ENCODE measurements at regions not wholly inside any gene's neighbourhood (a gene's known extent, or its start where the extent isn't known, plus 50 kb on each side); places are given as distances from the start of the nearest gene placed in this dataset.

DNA sequence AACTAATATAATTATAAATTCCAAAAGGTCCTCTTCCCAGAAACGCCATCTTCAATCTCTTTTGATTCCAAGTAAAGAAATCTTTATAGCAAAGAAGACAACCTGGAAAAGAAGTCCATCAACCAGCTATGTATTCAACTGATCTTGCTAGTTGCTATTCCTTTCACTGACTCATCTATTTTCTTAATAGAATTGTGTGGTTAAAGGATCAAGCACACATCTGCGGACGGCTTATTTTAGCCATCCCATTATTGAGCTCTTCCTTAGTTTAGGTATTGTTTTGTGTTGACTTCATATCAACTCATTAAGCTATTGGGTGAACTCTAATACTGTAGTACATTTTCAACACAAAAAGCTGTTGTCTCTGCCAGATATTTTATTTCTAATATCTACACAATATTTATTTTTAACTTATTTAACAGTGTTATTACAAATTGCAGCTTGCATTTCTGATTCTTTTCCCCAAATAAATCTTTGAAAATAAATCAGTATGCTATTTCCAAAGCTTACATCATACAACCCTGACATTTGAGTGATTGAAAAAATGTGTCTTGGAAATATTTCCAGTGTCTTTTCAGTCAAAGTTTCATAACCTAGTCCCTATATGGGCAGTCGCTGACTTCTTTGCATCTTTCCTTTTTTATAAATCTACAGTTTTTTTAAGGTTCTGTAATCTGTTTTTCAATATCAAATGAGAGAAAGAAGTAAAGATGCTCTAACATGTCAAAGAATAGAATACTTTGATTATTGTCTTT lies 158.8 kb upstream of the SPRY2 start:
- CTCF ChIA-PET: interaction anchor here (1.0 kb wide), 1 partner anchor 8 kb away, joined by 3 read pairs; no protein-coding TSS in a partner anchor
- Histone ChIP-seq H3K27ac (ENCODE audit: insufficient read depth, low read depth, low read length) (no peak overlapping the region), H3K9me3 (replicated peaks; ENCODE audit: control insufficient read depth, insufficient read depth, low read length) (no peaks in the 10 kb centered on the region), H3K9ac (replicated peaks; ENCODE audit: extremely low read depth, insufficient read depth, low read length) (no peak overlapping the region), H3K79me2 (ENCODE audit: control insufficient read depth, insufficient read depth, low read length) (no peaks in the 10 kb centered on the region), H2AFZ (ENCODE audit: low read depth, low read length) (no peak overlapping the region), H3K4me2 (ENCODE audit: insufficient read depth, low read length) (no peak overlapping the region), H4K20me1 (replicated peaks; ENCODE audit: control insufficient read depth, extremely low read depth, insufficient read depth, low read length) (no peaks in the 10 kb centered on the region), H3K9me1 (replicated peaks; ENCODE audit: control insufficient read depth, extremely low read depth, insufficient read depth, low read length) (no peaks in the 10 kb centered on the region), H3K4me3 (replicated peaks in 1 of 3; ENCODE audit: insufficient read depth in 1 of 3, low read depth in 1 of 3, low read length in 3 of 3) (no peak overlapping the region), H3K36me3 (ENCODE audit: control insufficient read depth in 2 of 2, extremely low read depth in 1 of 2, insufficient read depth in 2 of 2, low read length in 2 of 2) (no peaks in the 10 kb centered on the region), H3K4me1 (ENCODE audit: control insufficient read depth, extremely low read depth, insufficient read depth, low read length) (no peaks in the 10 kb centered on the region), H3K27me3 (ENCODE audit: control insufficient read depth in 2 of 2, insufficient read depth in 2 of 2, low read length in 2 of 2) (no peaks in the 10 kb centered on the region)
- POLR2A ChIA-PET: no interaction called here
- BruUV-seq (replicated peaks): no TSS peak
- intact Hi-C loops (cut with micrococcal nuclease): no loop called here
- dilution Hi-C loops (cut with MboI; ENCODE audit: extremely low pct_ligation_motif_present, low sequenced_read_pairs): no loop called here
- TF ChIP-seq EZH2 (IDR thresholded peaks at IDR 0.05; ENCODE audit: borderline replicate concordance, low read depth, low read length, severe bottlenecking): no peak
- no peak for TF ChIP-seq POLR2A (IDR thresholded peaks at IDR 0.05; ENCODE audit: low read depth, low read length)
- TF ChIP-seq, protein P1, sequence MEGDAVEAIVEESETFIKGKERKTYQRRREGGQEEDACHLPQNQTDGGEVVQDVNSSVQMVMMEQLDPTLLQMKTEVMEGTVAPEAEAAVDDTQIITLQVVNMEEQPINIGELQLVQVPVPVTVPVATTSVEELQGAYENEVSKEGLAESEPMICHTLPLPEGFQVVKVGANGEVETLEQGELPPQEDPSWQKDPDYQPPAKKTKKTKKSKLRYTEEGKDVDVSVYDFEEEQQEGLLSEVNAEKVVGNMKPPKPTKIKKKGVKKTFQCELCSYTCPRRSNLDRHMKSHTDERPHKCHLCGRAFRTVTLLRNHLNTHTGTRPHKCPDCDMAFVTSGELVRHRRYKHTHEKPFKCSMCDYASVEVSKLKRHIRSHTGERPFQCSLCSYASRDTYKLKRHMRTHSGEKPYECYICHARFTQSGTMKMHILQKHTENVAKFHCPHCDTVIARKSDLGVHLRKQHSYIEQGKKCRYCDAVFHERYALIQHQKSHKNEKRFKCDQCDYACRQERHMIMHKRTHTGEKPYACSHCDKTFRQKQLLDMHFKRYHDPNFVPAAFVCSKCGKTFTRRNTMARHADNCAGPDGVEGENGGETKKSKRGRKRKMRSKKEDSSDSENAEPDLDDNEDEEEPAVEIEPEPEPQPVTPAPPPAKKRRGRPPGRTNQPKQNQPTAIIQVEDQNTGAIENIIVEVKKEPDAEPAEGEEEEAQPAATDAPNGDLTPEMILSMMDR (IDR thresholded peaks at IDR 0.05; ENCODE audit: extremely low read depth in 1 of 2, insufficient read depth in 1 of 2, low read depth in 1 of 2, low read length in 2 of 2): no peak
- no peak for TF ChIP-seq POLR2AphosphoS5 (IDR thresholded peaks at IDR 0.05; ENCODE audit: insufficient read depth, low read depth, low read length)
- no peak for TF ChIP-seq FOS (IDR thresholded peaks at IDR 0.05; ENCODE audit: borderline replicate concordance, insufficient read depth, low read length)
- no peak for TF ChIP-seq MYC (IDR thresholded peaks at IDR 0.05; ENCODE audit: low read depth, low read length)
- TF ChIP-seq GATA2 (IDR thresholded peaks at IDR 0.05; ENCODE audit: insufficient read depth, insufficient read length, low read depth, low read length): no peak
- TF ChIP-seq, protein P2, sequence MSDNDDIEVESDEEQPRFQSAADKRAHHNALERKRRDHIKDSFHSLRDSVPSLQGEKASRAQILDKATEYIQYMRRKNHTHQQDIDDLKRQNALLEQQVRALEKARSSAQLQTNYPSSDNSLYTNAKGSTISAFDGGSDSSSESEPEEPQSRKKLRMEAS (IDR thresholded peaks at IDR 0.05; ENCODE audit: insufficient read depth, insufficient read length): no peak
- no peak for TF ChIP-seq JUN (IDR thresholded peaks at IDR 0.05; ENCODE audit: borderline replicate concordance, insufficient read depth, insufficient read length, low read depth)
- DNase-seq (ENCODE audit: low read depth, low spot score): no peak
- no peak for FAIRE-seq

Data from endothelial cell of umbilical vein (primary cell).